D341Med (cell line): ENCODE measurements at regions not wholly inside any gene's neighbourhood (a gene's known extent, or its start where the extent isn't known, plus 50 kb on each side); places are given as distances from the start of the nearest gene placed in this dataset.

Source experiments
- DNase-seq: peaks from one replicate; pipeline ENCODE4 v3.0.0; 2012; ENCODE audit warnings: low spot score

GRCh38 chr2:193966590-193966989, 1690.4 kb upstream of the SLC39A10 start:
- no peak for DNase-seq

DNA sequence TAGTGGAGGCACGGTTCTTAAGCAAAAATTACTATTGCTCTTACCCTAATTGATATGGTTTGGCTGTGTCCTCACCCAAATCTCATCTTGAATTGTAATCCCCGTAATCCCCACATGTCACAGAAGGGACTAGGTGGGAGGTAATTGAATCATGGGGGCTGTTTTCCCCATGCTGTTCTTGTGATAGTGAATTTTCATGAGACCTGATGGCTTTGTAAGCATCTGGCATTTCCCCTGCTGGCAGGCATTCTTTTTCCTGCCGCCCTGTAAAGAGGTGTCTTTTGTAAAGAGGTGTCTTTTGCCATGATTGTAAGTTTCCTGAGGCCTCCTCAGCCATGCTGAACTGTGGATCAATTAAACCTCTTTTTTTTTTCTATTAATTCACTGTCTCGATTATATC, 1691.8 kb upstream of the SLC39A10 start:
- no peak for DNase-seq

DNA sequence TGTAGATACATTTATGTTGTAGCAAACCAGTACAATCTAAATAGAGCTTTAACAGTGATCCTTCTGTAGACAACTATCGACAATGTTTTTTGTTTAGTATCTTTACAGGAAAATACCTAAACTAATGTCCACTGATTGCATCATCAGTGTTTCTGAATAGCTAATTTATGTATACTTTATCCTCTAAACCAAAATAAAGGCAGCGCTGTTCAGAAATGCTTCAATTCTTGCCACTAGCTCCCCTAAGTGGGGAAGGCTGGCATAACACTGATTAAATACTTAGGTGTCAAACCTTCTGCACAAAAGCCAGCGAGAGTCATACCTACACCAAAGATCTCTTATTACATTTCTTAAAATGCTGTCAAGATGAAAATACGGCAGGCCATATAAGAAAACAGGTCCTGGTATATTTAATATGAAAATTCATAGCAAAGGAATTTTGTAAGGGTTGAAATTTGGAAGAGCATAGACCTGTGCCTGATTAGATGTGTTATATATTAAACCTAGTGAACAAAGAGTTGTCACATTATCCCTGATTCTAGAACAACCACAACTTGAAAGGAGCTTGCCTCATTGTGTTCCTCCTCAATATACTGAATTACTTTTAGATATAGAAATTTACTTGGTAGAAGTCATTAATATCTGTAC, 1693.4 kb upstream of the SLC39A10 start:
- peak; percentile 37 for DNase-seq

DNA sequence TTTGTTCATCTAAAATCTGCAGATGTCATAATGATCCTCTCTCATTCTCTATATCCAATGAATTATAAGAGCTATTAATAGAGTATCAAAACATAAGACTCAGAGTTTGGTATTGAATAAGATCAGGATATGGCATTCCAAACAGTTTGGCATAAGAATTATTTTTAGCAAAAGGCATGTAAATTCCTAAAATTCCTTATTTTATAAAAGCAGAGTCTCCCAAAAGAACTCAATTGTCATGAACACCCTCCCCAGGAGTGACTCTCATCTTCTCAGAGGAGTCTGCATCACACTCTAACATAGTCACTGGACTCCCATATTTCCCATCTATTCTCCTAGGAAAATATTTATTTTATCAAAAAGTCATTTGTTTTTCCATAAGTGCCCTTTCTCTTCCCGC, 1710.2 kb upstream of the SLC39A10 start:
- DNase-seq, result no peak

- DNase-seq, result no peak
Measured at GRCh38 chr2:193943406-193943960, 1713.5 kb upstream of the SLC39A10 start.

DNA sequence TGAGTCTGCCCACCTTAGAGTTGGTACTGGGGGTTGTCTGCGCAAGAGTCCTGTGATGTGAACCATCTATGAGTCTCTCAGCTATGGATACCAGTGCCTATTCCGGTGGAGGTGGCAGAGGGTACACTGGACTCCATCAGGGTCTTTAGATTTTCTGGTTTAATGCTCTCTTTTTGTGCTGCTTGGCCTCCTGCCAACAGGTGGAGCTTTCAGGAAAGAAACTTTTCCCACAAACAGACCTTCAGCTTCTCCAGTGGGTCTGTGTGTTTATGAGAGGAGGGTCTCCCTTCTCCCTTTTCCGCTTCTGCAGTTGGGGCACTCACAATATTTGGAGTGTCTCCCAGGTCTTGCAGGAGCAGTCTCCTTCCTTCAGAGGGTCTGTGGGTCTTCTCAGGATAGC, 1721.9 kb upstream of the SLC39A10 start:
- DNase-seq, result no peak

- no peak for DNase-seq
Measured at GRCh38 chr2:193929131-193929530, 1727.9 kb upstream of the SLC39A10 start.

GRCh38 chr2:193907561-193907960, 1712.8 kb upstream of the TMEFF2 start:
- no peak for DNase-seq

GRCh38 chr2:193900292-193900691, 1705.6 kb upstream of the TMEFF2 start:
- DNase-seq, result no peak

DNA sequence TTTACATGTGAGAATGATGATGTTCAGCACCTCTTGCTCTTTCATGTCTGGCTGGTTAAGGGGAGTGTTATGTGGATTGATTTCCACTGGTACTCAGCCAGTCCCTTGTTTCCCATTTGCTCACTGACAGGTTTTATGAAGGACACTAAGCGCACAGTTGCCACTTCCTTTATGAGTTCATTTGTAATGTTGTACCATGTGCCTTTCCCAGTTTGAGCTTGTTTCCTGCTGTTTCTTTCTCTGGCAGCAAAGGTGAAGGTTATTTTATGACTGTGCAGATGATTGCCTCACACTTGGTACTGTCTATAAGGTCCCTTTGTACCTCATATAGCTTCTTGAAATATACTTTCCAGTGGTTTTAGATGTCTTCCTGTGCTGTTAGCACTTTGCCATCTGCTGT, 1700.5 kb upstream of the TMEFF2 start:
- DNase-seq, result no peak

GRCh38 chr2:193894081-193894480, 1699.3 kb upstream of the TMEFF2 start:
- no peak for DNase-seq

- no peak for DNase-seq
Measured at GRCh38 chr2:193891023-193891422, 1696.3 kb upstream of the TMEFF2 start.

DNA sequence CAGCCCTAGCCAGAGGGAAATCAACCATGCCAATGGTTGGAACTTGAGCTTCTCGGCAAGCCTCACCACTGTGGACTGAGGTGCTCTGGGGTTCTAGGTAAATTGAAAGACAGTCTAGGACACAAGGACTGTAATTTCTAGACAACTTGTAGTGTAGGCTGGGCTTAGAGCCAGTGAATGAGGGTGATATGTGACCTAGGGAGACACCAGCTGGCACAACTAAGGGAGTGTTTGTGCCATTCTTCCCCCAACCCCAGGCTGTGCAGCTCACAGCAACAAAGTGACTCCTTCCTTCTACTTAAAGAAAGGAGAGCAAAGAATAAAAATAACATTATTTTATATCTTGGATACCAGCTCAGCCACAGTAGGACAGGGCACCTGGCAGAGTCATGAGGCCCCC, 1690.7 kb upstream of the TMEFF2 start:
- DNase-seq, result no peak

DNA sequence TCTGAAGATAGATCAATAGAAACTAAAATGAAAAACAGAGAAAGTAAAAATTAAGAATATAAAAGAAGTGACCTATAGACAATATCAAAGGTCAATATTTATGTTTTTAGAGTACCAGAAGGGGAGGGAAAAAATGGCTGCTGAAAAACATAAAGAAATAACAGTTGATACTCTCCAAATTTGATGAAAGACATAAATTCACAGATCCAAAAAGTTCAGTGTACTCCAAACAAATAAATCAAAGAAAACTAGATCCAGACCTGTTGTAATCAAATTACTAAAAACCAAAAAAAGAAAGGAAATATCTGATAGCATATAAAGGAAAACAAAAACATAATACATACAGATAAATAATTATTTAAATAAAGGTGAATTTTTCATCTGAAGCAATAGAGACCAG, 1689.1 kb upstream of the TMEFF2 start:
- no peak for DNase-seq

- DNase-seq, result no peak
Measured at GRCh38 chr2:193876980-193877379, 1682.2 kb upstream of the TMEFF2 start.

DNA sequence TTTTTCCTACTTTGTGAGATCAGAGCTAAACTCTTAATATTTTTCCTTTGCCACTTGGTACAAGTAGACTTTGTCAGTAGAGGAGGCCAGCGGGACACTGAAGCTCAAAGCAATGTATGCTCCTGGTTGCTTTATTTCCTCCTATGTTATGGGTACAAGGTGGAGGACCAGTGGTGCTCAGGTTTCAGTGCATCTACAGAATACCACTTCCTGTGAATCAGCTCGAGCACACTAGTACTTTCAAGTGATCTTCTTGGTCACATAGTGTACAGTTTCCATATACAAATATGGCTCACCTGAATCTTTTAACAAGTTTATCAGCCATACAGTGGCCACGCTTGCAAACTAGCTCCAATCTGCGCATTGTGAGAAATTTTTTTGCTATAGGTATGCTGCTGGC, 1674.8 kb upstream of the TMEFF2 start:
- no peak for DNase-seq

- DNase-seq, result no peak
Measured at GRCh38 chr2:193868833-193869232, 1674.1 kb upstream of the TMEFF2 start.

DNA sequence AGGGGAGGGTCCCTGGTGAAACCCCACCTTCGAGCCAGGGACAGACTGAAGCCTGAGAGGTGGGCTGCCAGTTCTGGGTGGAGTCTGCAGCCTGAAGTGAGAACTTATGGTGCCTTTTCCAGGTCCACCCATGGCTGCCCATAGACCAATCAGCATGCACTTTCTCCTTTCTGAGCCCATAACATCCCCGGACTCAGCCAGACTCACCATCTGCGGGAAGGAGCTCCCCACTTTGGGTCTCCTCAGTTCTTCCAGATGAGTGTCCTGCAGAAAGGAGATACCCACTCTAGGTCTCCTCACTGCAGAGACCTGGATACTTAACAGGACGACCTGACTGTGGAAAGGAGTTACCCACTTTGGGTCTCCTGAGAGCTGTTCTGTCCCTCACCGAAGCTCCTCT, 1673.4 kb upstream of the TMEFF2 start:
- no peak for DNase-seq

- no peak for DNase-seq
Measured at GRCh38 chr2:193867454-193867853, 1672.7 kb upstream of the TMEFF2 start.

DNA sequence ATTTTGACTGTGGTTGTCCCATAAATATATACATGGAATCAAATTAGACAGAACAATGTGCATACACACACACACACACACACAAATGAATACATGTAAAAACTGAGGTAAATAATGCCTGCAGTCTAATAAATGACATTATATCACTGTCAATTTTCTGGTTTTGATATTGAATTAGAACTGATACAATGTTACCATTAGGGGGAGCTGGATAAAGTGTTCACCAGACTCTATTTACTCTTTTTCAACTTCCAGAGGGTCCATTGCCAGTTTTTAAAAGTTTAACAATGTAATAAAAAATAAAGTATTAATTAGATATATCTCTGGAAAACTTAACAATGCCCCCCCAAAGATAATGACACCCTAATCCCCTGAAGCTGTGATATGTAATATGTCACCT, 1666.8 kb upstream of the TMEFF2 start:
- DNase-seq, result no peak

DNA sequence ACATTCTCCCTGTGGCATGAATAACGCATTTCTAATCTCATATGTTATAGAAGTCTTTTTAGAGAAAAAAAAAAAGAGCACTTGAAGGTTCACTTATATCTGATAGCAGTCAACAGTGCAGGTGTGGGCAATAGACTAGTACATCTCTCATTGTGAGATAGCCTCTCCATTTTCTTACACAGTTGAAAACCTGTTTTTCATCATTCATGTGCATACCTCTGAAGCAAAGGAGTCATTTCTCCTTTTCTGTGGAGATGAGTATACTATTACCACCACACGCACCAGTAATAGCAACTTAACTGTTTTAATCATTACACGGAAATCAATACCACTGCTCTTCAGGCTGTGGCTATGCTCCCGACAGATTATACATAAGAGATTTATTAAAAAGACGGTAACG, 1653.3 kb upstream of the TMEFF2 start:
- DNase-seq, result no peak

DNA sequence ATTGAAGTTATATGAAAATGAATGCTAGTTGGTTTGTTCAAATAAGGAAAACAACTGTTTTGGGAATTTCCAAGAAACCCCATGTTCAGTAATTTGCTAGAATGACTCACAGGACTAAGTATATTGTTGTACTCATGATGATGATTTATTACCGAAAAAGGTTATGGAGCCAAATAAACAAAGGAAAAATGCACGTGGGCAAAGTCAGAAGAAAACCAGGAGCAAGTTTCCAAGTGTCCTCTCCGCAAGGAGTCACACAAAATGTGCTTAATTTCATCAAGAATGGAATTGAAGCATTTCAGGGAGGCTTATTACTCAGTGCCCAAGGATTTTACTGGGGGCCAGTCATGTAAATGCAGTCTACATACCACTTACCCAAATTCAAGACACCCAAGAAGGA, 1652.4 kb upstream of the TMEFF2 start:
- DNase-seq, result no peak

DNA sequence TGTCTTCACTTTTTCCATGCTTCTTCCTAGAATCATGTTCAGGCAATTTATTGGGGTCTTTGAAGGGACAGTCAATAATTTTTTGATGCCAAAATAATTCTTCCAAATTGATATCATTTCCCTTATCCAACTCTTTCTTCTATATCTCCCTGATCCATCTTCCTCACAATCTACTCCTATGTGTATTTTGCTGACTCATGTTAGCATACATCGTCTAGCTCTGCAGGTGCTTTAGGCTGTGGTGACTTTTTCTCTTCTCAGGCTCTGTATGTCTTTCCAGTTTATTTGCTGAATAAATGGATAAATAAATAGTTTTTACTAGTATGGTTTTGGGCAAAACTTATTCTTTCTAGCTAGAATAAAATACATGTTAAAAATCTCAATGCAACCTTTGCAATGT, 1650.9 kb upstream of the TMEFF2 start:
- DNase-seq, result no peak

- no peak for DNase-seq
Measured at GRCh38 chr2:193843675-193844074, 1648.9 kb upstream of the TMEFF2 start.
